ENCODE measurements at regions not wholly inside any gene's neighbourhood (a gene's known extent, or its start where the extent isn't known, plus 50 kb on each side); places are given as distances from the start of the nearest gene placed in this dataset.

DNA sequence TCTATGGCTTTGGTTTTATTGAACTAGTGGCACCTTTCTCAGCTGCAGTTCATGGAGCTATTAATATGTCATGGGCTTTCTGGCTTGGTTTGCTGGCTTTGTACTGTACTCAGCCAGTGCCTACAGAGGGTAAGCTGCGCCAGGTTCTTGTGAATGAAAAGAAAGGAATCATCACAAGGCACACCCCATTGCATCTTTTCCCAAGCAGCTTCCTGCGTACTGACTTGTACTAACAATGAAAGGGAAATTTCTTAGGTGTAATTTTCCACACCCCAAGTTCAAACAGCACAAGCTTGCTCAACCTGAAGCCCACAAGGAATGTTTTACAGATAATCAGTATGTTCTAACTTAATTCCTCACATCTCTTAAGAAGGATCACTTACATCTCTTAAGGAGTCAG is 78.0 kb upstream of the TNFSF18 start:
- no peak for TF ChIP-seq POLR2AphosphoS5 (IDR thresholded peaks at IDR 0.05; ENCODE audit: low read depth, low read length)
- no peak for TF ChIP-seq POU2F2 (IDR thresholded peaks at IDR 0.05; ENCODE audit: low read depth, low read length)
- TF ChIP-seq POLR2A (IDR thresholded peaks at IDR 0.05; ENCODE audit: low read depth, low read length), result no peak
- DNase-seq (ENCODE audit: insufficient read length, low spot score) (no peak), FAIRE-seq (no peak)

- FAIRE-seq, result no peak
- no peak for DNase-seq (ENCODE audit: insufficient read length, low spot score)
- TF ChIP-seq POLR2A (IDR thresholded peaks at IDR 0.05; ENCODE audit: low read depth, low read length) (no peak), SPI1 (IDR thresholded peaks at IDR 0.05; ENCODE audit: low read depth, low read length) (no peak), TAF1 (IDR thresholded peaks at IDR 0.05; ENCODE audit: low read depth, low read length) (no peak), POLR2AphosphoS5 (IDR thresholded peaks at IDR 0.05; ENCODE audit: low read depth, low read length) (no peak), POU2F2 (IDR thresholded peaks at IDR 0.05; ENCODE audit: low read depth, low read length) (no peak), PAX5 (IDR thresholded peaks at IDR 0.05; ENCODE audit: insufficient read depth, low read length, severe bottlenecking) (no peak)
Observed at GRCh38 chr1:173127369-173128307, 76.9 kb upstream of the TNFSF18 start.

DNA sequence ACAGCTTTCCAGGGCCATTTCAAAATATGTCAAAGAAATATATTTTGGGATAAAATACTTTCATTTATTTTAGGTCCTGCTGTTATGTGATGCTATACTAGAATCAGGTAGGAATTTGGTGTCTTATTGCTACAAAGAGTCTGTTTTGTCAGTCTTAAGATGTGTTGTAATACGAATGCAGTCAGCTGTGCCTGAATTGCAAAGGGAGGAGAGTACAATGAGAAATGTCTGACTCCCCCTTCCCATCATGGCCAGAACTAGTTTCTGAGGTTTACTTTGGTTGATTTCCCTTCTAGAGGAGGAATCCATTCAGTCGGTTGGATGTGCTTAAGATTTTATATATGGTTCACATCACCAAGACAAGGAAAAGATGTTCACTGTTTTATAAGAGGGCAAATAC is 75.7 kb upstream of the TNFSF18 start:
- no peak for FAIRE-seq
- TF ChIP-seq POLR2A (IDR thresholded peaks at IDR 0.05; ENCODE audit: low read depth, low read length) (no peak), PAX5 (IDR thresholded peaks at IDR 0.05; ENCODE audit: insufficient read depth, low read length, severe bottlenecking) (no peak), POLR2AphosphoS5 (IDR thresholded peaks at IDR 0.05; ENCODE audit: low read depth, low read length) (no peak), SPI1 (IDR thresholded peaks at IDR 0.05; ENCODE audit: low read depth, low read length) (no peak), TAF1 (IDR thresholded peaks at IDR 0.05; ENCODE audit: low read depth, low read length) (no peak), POU2F2 (IDR thresholded peaks at IDR 0.05; ENCODE audit: low read depth, low read length) (no peak)
- DNase-seq (ENCODE audit: insufficient read length, low spot score), result no peak

DNA sequence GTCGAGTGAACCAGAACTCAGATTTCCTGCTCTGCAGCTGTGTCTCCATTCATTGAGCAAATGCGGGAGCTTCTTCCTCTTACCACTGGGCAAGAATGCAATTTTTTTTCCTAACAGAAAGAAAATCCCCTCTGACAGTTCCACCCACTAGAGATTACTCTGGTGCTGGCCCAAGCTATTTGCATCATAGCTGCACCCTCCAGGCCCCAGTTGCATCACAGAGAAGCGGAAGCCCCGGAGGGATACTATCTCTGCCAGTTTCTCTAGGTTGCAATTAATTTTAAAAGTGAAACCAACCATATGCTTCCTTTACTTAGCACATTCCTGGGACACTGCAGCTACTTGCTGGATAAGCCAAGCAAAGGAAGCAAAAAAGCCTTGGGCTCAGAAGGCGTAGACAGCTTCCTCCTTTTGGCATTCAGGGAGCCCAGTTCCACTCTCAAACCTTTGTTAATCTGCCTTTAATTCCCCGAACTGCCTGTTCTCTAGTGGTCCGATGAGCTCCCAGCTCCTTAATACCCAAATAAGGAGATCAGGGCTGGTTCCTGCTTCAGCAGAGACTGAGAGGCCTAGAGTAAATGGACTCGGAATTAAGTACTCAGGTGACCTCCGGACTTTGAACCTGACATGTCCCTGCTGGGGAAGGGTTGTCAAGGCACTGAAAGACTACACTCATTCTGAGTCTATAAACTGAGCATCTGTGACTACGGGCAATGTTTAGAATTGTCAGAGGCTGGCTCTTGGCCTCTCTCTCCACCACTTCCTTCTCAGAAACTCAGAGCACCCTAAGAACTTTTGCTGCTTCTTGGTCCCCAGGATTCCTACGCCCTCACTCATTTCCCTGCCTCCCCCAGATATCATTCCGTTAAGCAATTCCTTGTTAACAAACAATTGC is 72.5 kb upstream of the TNFSF18 start:
- TF ChIP-seq PAX5 (IDR thresholded peaks at IDR 0.05; ENCODE audit: insufficient read depth, low read length, severe bottlenecking) (no peak), TAF1 (IDR thresholded peaks at IDR 0.05; ENCODE audit: low read depth, low read length) (no peak), SPI1 (IDR thresholded peaks at IDR 0.05; ENCODE audit: low read depth, low read length) (no peak), POU2F2 (IDR thresholded peaks at IDR 0.05; ENCODE audit: low read depth, low read length) (no peak), POLR2AphosphoS5 (IDR thresholded peaks at IDR 0.05; ENCODE audit: low read depth, low read length) (no peak), POLR2A (IDR thresholded peaks at IDR 0.05; ENCODE audit: low read depth, low read length) (no peak)
- DNase-seq (ENCODE audit: insufficient read length, low spot score), result no peak
- FAIRE-seq, result no peak

- TF ChIP-seq SPI1 (IDR thresholded peaks at IDR 0.05; ENCODE audit: low read depth, low read length), result no peak
- TF ChIP-seq POLR2A (IDR thresholded peaks at IDR 0.05; ENCODE audit: low read depth, low read length), result no peak
- no peak for TF ChIP-seq POLR2AphosphoS5 (IDR thresholded peaks at IDR 0.05; ENCODE audit: low read depth, low read length)
- no peak for TF ChIP-seq TAF1 (IDR thresholded peaks at IDR 0.05; ENCODE audit: low read depth, low read length)
- TF ChIP-seq POU2F2 (IDR thresholded peaks at IDR 0.05; ENCODE audit: low read depth, low read length), result no peak
- TF ChIP-seq PAX5 (IDR thresholded peaks at IDR 0.05; ENCODE audit: insufficient read depth, low read length, severe bottlenecking), result no peak
- FAIRE-seq, result no peak
- no peak for DNase-seq (ENCODE audit: insufficient read length, low spot score)
Observed at GRCh38 chr1:173122344-173122935, 71.7 kb upstream of the TNFSF18 start.

DNA sequence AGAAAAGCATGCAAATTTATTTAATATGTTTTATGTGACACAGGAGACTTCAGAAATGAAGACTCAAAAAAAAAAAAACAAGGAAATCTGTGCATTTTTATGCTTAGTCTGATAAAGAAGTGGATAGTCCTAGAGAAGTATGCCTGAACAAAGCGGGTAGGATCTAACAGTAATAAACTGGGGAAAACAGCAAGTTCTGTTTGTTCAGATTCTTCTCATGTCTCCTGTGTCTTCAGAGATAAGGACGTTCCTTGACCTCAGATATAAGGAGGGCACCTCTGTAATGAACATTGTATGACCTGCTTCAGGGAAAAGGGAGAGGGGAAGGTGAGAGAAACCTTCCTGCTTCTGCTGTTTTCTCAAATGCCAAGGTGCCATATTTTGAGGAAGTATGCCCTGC is 67.7 kb upstream of the TNFSF18 start:
- no peak for DNase-seq (ENCODE audit: insufficient read length, low spot score)
- TF ChIP-seq TAF1 (IDR thresholded peaks at IDR 0.05; ENCODE audit: low read depth, low read length), result no peak
- TF ChIP-seq SPI1 (IDR thresholded peaks at IDR 0.05; ENCODE audit: low read depth, low read length), result no peak
- no peak for TF ChIP-seq PAX5 (IDR thresholded peaks at IDR 0.05; ENCODE audit: insufficient read depth, low read length, severe bottlenecking)
- no peak for TF ChIP-seq POLR2A (IDR thresholded peaks at IDR 0.05; ENCODE audit: low read depth, low read length)
- no peak for TF ChIP-seq POLR2AphosphoS5 (IDR thresholded peaks at IDR 0.05; ENCODE audit: low read depth, low read length)
- TF ChIP-seq POU2F2 (IDR thresholded peaks at IDR 0.05; ENCODE audit: low read depth, low read length), result no peak
- no peak for FAIRE-seq

DNA sequence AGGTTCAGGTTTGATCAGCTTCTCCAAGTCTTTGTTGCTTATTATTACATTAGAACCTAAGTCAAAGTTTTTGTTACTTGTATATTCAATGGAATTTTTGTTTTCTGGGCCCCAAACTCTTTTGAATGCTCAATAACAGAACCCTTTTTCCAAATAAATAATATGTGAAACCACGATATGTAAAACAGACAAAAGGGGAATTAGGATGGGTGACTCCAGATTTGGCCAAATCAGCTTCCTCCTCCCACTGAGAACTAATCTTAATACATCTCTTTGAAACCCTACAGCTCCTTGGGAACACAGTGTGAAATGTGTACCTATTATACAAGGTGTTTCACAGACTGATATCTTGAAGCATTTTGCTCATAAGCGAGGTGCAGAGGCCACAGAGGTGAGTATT is 67.0 kb upstream of the TNFSF18 start:
- no peak for DNase-seq (ENCODE audit: insufficient read length, low spot score)
- TF ChIP-seq POLR2A (IDR thresholded peaks at IDR 0.05; ENCODE audit: low read depth, low read length) (no peak), PAX5 (IDR thresholded peaks at IDR 0.05; ENCODE audit: insufficient read depth, low read length, severe bottlenecking) (no peak), TAF1 (IDR thresholded peaks at IDR 0.05; ENCODE audit: low read depth, low read length) (no peak), POU2F2 (IDR thresholded peaks at IDR 0.05; ENCODE audit: low read depth, low read length) (no peak), SPI1 (IDR thresholded peaks at IDR 0.05; ENCODE audit: low read depth, low read length) (no peak), POLR2AphosphoS5 (IDR thresholded peaks at IDR 0.05; ENCODE audit: low read depth, low read length) (no peak)
- FAIRE-seq, result no peak

DNA sequence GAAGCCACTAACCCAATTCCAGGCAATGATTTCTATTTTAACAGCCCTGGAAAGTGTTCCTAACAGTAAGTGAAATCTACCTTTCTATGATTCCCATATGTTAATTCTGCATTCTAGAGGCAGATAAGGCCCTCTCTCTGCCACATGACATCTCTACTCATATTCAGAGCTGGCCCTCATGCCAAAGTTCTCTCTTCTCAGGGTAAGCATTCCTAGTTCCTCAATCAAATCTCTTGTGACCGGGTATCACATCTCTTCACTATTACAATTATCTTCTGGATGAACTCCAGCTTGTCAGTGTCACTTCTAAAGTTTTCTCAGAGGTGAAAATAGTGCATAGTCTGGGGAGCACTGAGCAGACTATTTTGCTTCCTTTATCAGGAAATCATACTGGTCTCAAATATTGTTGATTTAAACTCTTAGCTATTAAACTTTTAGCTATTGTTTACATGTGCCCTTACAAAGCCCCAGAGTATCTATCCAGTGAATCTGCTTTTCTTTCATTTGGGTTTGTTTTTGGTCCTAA is 66.4 kb upstream of the TNFSF18 start:
- TF ChIP-seq POLR2A (IDR thresholded peaks at IDR 0.05; ENCODE audit: low read depth, low read length) (no peak), PAX5 (IDR thresholded peaks at IDR 0.05; ENCODE audit: insufficient read depth, low read length, severe bottlenecking) (no peak), POLR2AphosphoS5 (IDR thresholded peaks at IDR 0.05; ENCODE audit: low read depth, low read length) (no peak), SPI1 (IDR thresholded peaks at IDR 0.05; ENCODE audit: low read depth, low read length) (no peak), TAF1 (IDR thresholded peaks at IDR 0.05; ENCODE audit: low read depth, low read length) (no peak), POU2F2 (IDR thresholded peaks at IDR 0.05; ENCODE audit: low read depth, low read length) (no peak)
- no peak for FAIRE-seq

More for the DNA sequence above, 66.4 kb upstream of the TNFSF18 start:
- no peak for DNase-seq (ENCODE audit: insufficient read length, low spot score)
